H1 (cell line): ENCODE measurements at regions not wholly inside any gene's neighbourhood (a gene's known extent, or its start where the extent isn't known, plus 50 kb on each side); places are given as distances from the start of the nearest gene placed in this dataset.

ENCODE experiments used
- CTCF ChIA-PET: fragments of 300-600 bp; sonication (Branson Sonifier 250); formaldehyde crosslinking; loops from one replicate; lab custom pipeline; 2021; ENCODE audit not compliant: partially characterized antibody; lab: Charles Lee
- POLR2A ChIA-PET: fragments of 300-600 bp; sonication (Branson Sonifier 250); formaldehyde crosslinking; loops from one replicate; lab custom pipeline; 2021; ENCODE audit warnings: inconsistent platforms; ENCODE audit not compliant: partially characterized antibody; lab: Charles Lee
- DNase-seq, 2 experiments: peaks; one replicate each; pipeline versions ENCODE4 v3.0.0 to v3.0.0-alpha.2; 2010 to 2022; ENCODE audit warnings: low spot score in 2 of 2, low read depth in 1 of 2, mixed read lengths in 1 of 2
- FAIRE-seq: peaks from 2 replicates; lab custom pipeline; 2011; peaks lifted over from hg19 to GRCh38; lab: Jason Lieb, UNC
- H2AFZ ChIP-seq: 2 replicates; pipeline ENCODE4 v1.8.1; 2012; ENCODE audit warnings: low read length, inconsistent platforms
- H2AK5ac ChIP-seq: 2 replicates; pipeline ENCODE4 v1.6.1; 2013; ENCODE audit warnings: low read depth, low read length
- H2BK120ac ChIP-seq: replicated peaks from 2 replicates; pipeline ENCODE3; 2013; ENCODE audit warnings: low read depth, low read length, inconsistent platforms
- H2BK12ac ChIP-seq: 2 replicates; pipeline ENCODE4 v1.6.1; 2013; ENCODE audit warnings: low read depth, low read length
- H2BK15ac ChIP-seq: 2 replicates; pipeline ENCODE4 v1.6.1; 2013; ENCODE audit warnings: low read length
- H2BK20ac ChIP-seq: 2 replicates; pipeline ENCODE4 v1.6.1; 2013; ENCODE audit warnings: low read length
- H2BK5ac ChIP-seq: 2 replicates; pipeline ENCODE4 v1.6.1; 2013; ENCODE audit warnings: low read depth, low read length
- H3K14ac ChIP-seq: 2 replicates; pipeline ENCODE4 v1.6.1; 2013; ENCODE audit warnings: inconsistent platforms; ENCODE audit not compliant: insufficient read length
- H3K18ac ChIP-seq: 2 replicates; pipeline ENCODE4 v1.6.1; 2013; ENCODE audit warnings: low read length; ENCODE audit errors: extremely low read depth
- H3K23ac ChIP-seq: 2 replicates; pipeline ENCODE4 v1.6.1; 2013; ENCODE audit warnings: inconsistent platforms; ENCODE audit not compliant: insufficient read length
- H3K23me2 ChIP-seq: 2 replicates; pipeline ENCODE4 v1.6.1; 2013; ENCODE audit warnings: low read depth, low read length
- H3K27ac ChIP-seq: 2 replicates; pipeline ENCODE4 v1.6.1; 2011; ENCODE audit warnings: low read depth, low read length, inconsistent platforms
- H3K27me3 ChIP-seq, 4 experiments: replicated peaks in 1 of 4; 1 replicate in 1 of 4; 2 replicates in 3 of 4; pipeline versions ENCODE4 v1.6.1 to v1.8.1; 2011 to 2013; ENCODE audit warnings: low read length in 3 of 4, mild to moderate bottlenecking in 3 of 4, inconsistent platforms in 2 of 4, mixed read lengths in 2 of 4, moderate library complexity in 1 of 4; ENCODE audit not compliant: control insufficient read depth in 3 of 4, insufficient read depth in 3 of 4; ENCODE audit errors: extremely low read depth in 1 of 4
- H3K36me3 ChIP-seq, 4 experiments: 2 replicates each; pipeline versions ENCODE4 v1.6.1 to v1.8.1; 2011 to 2013; ENCODE audit warnings: mild to moderate bottlenecking in 4 of 4, low read length in 3 of 4, moderate library complexity in 2 of 4, control low read depth in 1 of 4, inconsistent platforms in 1 of 4; ENCODE audit not compliant: insufficient read depth in 4 of 4, control insufficient read depth in 2 of 4
- H3K4ac ChIP-seq: replicated peaks from 2 replicates; pipeline ENCODE3; 2013; ENCODE audit warnings: low read length, low read depth, mixed read lengths, inconsistent platforms; ENCODE audit not compliant: insufficient read length
- H3K4me1 ChIP-seq, 4 experiments: replicated peaks in 1 of 4; 1 replicate in 1 of 4; 2 replicates in 3 of 4; pipeline versions ENCODE4 v1.6.1 to v1.8.1; 2011 to 2013; ENCODE audit warnings: low read length in 3 of 4, inconsistent platforms in 2 of 4, mixed read lengths in 1 of 4; ENCODE audit not compliant: insufficient read depth in 4 of 4, control insufficient read depth in 3 of 4
- H3K4me2 ChIP-seq, 2 experiments: 2 replicates each; pipeline versions ENCODE4 v1.6.1 to v1.8.1; 2011 to 2013; ENCODE audit warnings: low read depth in 2 of 2, low read length in 2 of 2, control low read depth in 1 of 2, inconsistent platforms in 1 of 2, mild to moderate bottlenecking in 1 of 2; ENCODE audit not compliant: insufficient read depth in 1 of 2
- H3K4me3 ChIP-seq, 4 experiments: fragments of 200-600, 300-600 bp in 1 of 4; sonication (generic), shearing (Covaris generic), sonication (Bioruptor Twin) in 1 of 4; 2 replicates each; pipeline versions ENCODE4 v1.5.1 to v1.8.1; 2011 to 2016; ENCODE audit warnings: low read length in 4 of 4, low read depth in 3 of 4, control low read depth in 2 of 4, inconsistent platforms in 2 of 4, mild to moderate bottlenecking in 2 of 4, mixed read lengths in 1 of 4, moderate library complexity in 1 of 4; ENCODE audit not compliant: insufficient read depth in 2 of 4; ENCODE audit errors: extremely low read depth in 1 of 4
- H3K56ac ChIP-seq: replicated peaks from 2 replicates; pipeline ENCODE3; 2013; ENCODE audit warnings: low read depth, mild to moderate bottlenecking, mixed read lengths, low read length, inconsistent platforms; ENCODE audit not compliant: insufficient read length
- H3K79me1 ChIP-seq: 2 replicates; pipeline ENCODE4 v1.6.1; 2013; ENCODE audit warnings: low read depth, low read length, control low read depth
- H3K79me2 ChIP-seq, 2 experiments: 2 replicates each; pipeline versions ENCODE4 v1.6.1 to v1.8.1; 2012 to 2013; ENCODE audit warnings: low read length in 2 of 2, mild to moderate bottlenecking in 2 of 2, inconsistent platforms in 1 of 2; ENCODE audit not compliant: insufficient read depth in 2 of 2, control insufficient read depth in 1 of 2
- H3K9ac ChIP-seq, 4 experiments: replicated peaks in 1 of 4; 1 replicate in 1 of 4; 2 replicates in 3 of 4; pipeline versions ENCODE4 v1.6.1 to v1.8.1; 2011 to 2013; ENCODE audit warnings: low read depth in 3 of 4, low read length in 3 of 4, control low read depth in 2 of 4, mild to moderate bottlenecking in 2 of 4, moderate library complexity in 2 of 4, inconsistent platforms in 1 of 4; ENCODE audit errors: extremely low read depth in 1 of 4
- H3K9me3 ChIP-seq, 2 experiments: 2 replicates each; pipeline versions ENCODE4 v1.6.1 to v1.8.1; 2012 to 2013; ENCODE audit warnings: mild to moderate bottlenecking in 2 of 2, moderate library complexity in 2 of 2, control low read depth in 1 of 2, inconsistent platforms in 1 of 2, low read depth in 1 of 2, low read length in 1 of 2, mixed read lengths in 1 of 2; ENCODE audit not compliant: insufficient read depth in 2 of 2
- H4K20me1 ChIP-seq, 2 experiments: replicated peaks in 1 of 2; 2 replicates each; pipeline versions ENCODE3 to v1.8.1; 2011 to 2013; ENCODE audit warnings: inconsistent platforms in 2 of 2, low read length in 2 of 2, mild to moderate bottlenecking in 1 of 2; ENCODE audit not compliant: insufficient read depth in 2 of 2, control insufficient read depth in 1 of 2
- H4K5ac ChIP-seq: 2 replicates; pipeline ENCODE4 v1.6.1; 2013; ENCODE audit warnings: low read length, low read depth, mixed read lengths, inconsistent platforms; ENCODE audit not compliant: insufficient read length
- H4K8ac ChIP-seq: 2 replicates; pipeline ENCODE4 v1.8.0; 2013; ENCODE audit warnings: mild to moderate bottlenecking, moderate library complexity, low read length, inconsistent platforms; ENCODE audit not compliant: insufficient read depth; ENCODE audit errors: extremely low read depth
- H4K91ac ChIP-seq: replicated peaks from 2 replicates; pipeline ENCODE3; 2013; ENCODE audit warnings: low read length, mixed read lengths, inconsistent platforms; ENCODE audit not compliant: insufficient read length
- BRCA1 ChIP-seq: IDR thresholded peaks from 2 replicates; pipeline ENCODE4 v1.6.1; 2012; ENCODE audit warnings: low read depth, low read length, improper control_type of control experiment
- EGR1 ChIP-seq: IDR thresholded peaks from 2 replicates; pipeline ENCODE4 v1.6.1; 2011; ENCODE audit warnings: low read depth, low read length, borderline replicate concordance
- TEAD4 ChIP-seq: IDR thresholded peaks from 2 replicates; pipeline ENCODE4 v1.6.1; 2012; ENCODE audit warnings: low read depth, low read length, inconsistent platforms, mixed read lengths
- WGBS, 2 experiments: shearing (Covaris generic) in 1 of 2; methylation state at CpG; one replicate each; pipeline versions ENCODE4 v1.1.6 to v1.1.7; 2013 to 2015; ENCODE audit warnings: low lambda C conversion rate in 2 of 2, mixed read lengths in 2 of 2, inconsistent platforms in 1 of 2, low coverage in 1 of 2, missing lambda C conversion rate in 1 of 2; ENCODE audit not compliant: insufficient replicate concordance in 2 of 2, insufficient coverage in 1 of 2, insufficient read length in 1 of 2; ENCODE audit errors: extremely low coverage in 1 of 2, missing lambda C conversion rate in 1 of 2; 5-methylcytosine and 5-hydroxymethylcytosine counted together
- TF ChIP-seq, protein P1 (sequence below): IDR thresholded peaks from 2 replicates; pipeline ENCODE4 v1.6.1; 2012; ENCODE audit warnings: low read length, inconsistent platforms

DNA sequence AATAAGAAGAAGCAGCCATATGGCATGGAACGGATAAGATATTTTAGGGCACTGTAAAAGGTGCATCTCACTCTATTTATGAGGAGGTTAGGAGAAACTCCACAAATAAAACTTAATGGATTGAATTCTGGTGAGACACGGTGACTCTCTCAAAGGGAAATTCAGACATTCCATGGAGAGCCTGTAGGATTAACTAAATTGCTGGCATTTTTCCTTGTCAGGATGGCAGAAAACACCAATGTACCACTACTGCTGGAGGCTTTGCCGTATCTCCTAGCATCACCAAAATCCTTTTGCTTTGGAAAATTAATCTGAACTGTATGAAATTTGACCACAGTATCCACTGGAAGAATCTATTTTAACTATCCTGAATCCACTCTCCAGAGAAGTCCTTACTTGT lies 79.3 kb downstream of the RBM43 start:
- H2BK12ac ChIP-seq = no peak overlapping the region
- H3K23ac ChIP-seq = no peak overlapping the region
- no peak overlapping the region for H3K56ac ChIP-seq
- no peaks in the 10 kb centered on the region for H4K20me1 ChIP-seq
- no peak overlapping the region for H2BK5ac ChIP-seq
- no peaks in the 10 kb centered on the region for H3K9me3 ChIP-seq
- H4K5ac ChIP-seq = no peak overlapping the region
- H3K14ac ChIP-seq = no peak overlapping the region
- no peaks in the 10 kb centered on the region for H3K36me3 ChIP-seq
- H2AFZ ChIP-seq = no peak overlapping the region
- H3K4ac ChIP-seq = no peak overlapping the region
- H3K4me1 ChIP-seq = peaks cover 0 to 5% (median under 1%) of the 10 kb centered on the region in 4 experiments; a peak in 3 of 7 replicates
- DNase-seq (no peak), FAIRE-seq (no peak)
- no peak overlapping the region for H3K9ac ChIP-seq
- ChIA-PET POLR2A (no interaction called here), CTCF (interaction anchor here (0.8 to 1.4 kb wide), 2 partner anchors 97 to 150 kb away, joined by 3 read pairs; no protein-coding TSS in a partner anchor)
- no peak overlapping the region for H3K4me2 ChIP-seq
- H3K79me2 ChIP-seq = no peaks in the 10 kb centered on the region
- no peak overlapping the region for H4K8ac ChIP-seq
- H3K27ac ChIP-seq = no peak overlapping the region
- H3K18ac ChIP-seq = no peak overlapping the region
- no peak overlapping the region for H2BK120ac ChIP-seq
- no peaks in the 10 kb centered on the region for H3K79me1 ChIP-seq
- H3K23me2 ChIP-seq = no peaks in the 10 kb centered on the region
- H4K91ac ChIP-seq = no peak overlapping the region
- H2BK20ac ChIP-seq = no peak overlapping the region
- H2AK5ac ChIP-seq = no peak overlapping the region
- no peak overlapping the region for H3K4me3 ChIP-seq
- no peak overlapping the region for H2BK15ac ChIP-seq
- TF ChIP-seq BRCA1 (no peak), EGR1 (no peak), TEAD4 (peak; percentile 54; the same call in 1 of the 2 replicates)
- TF ChIP-seq, protein P1, sequence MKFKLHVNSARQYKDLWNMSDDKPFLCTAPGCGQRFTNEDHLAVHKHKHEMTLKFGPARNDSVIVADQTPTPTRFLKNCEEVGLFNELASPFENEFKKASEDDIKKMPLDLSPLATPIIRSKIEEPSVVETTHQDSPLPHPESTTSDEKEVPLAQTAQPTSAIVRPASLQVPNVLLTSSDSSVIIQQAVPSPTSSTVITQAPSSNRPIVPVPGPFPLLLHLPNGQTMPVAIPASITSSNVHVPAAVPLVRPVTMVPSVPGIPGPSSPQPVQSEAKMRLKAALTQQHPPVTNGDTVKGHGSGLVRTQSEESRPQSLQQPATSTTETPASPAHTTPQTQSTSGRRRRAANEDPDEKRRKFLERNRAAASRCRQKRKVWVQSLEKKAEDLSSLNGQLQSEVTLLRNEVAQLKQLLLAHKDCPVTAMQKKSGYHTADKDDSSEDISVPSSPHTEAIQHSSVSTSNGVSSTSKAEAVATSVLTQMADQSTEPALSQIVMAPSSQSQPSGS = no peak
- 89% methylated on average over 3 of the region's 3 CpGs; no CpG with 5 or more reads in 1 of the 2 experiments for WGBS, 2 experiments
- 0 out of 7 replicates have a peak, but pooled peaks cover 0 to 2% (median 0%) of the 10 kb centered on the region in 4 experiments for H3K27me3 ChIP-seq
